ENCODE measurements at regions not wholly inside any gene's neighbourhood (a gene's known extent, or its start where the extent isn't known, plus 50 kb on each side); places are given as distances from the start of the nearest gene placed in this dataset.

GRCh38 chr14:87082917-87083316 lies 910.1 kb downstream of the GALC start:
- no peak for DNase-seq (ENCODE audit: low read depth)
- in situ Hi-C loops (cut with HindIII; ENCODE audit: low pct_unique_long_range_greater_than_20kb, low sequenced_read_pairs) = no loop called here

- in situ Hi-C loops (cut with HindIII; ENCODE audit: low pct_unique_long_range_greater_than_20kb, low sequenced_read_pairs) = no loop called here
- no peak for DNase-seq (ENCODE audit: low read depth)
Observed at GRCh38 chr14:87081004-87081403, 912.0 kb downstream of the GALC start.

GRCh38 chr14:87080146-87080545 lies 912.8 kb downstream of the GALC start:
- in situ Hi-C loops (cut with HindIII; ENCODE audit: low pct_unique_long_range_greater_than_20kb, low sequenced_read_pairs) = no loop called here
- no peak for DNase-seq (ENCODE audit: low read depth)

GRCh38 chr14:87079416-87079815 lies 913.6 kb downstream of the GALC start:
- in situ Hi-C loops (cut with HindIII; ENCODE audit: low pct_unique_long_range_greater_than_20kb, low sequenced_read_pairs) = no loop called here

GRCh38 chr14:87076922-87077321 lies 916.1 kb downstream of the GALC start:
- DNase-seq (ENCODE audit: low read depth) = no peak
- in situ Hi-C loops (cut with HindIII; ENCODE audit: low pct_unique_long_range_greater_than_20kb, low sequenced_read_pairs) = no loop called here

More at GRCh38 chr14:87079416-87079815, 913.6 kb downstream of the GALC start:
- no peak for DNase-seq (ENCODE audit: low read depth)

GRCh38 chr14:87076146-87076545 lies 916.8 kb downstream of the GALC start:
- no peak for DNase-seq (ENCODE audit: low read depth)
- in situ Hi-C loops (cut with HindIII; ENCODE audit: low pct_unique_long_range_greater_than_20kb, low sequenced_read_pairs) = no loop called here

- no peak for DNase-seq (ENCODE audit: low read depth)
- in situ Hi-C loops (cut with HindIII; ENCODE audit: low pct_unique_long_range_greater_than_20kb, low sequenced_read_pairs) = no loop called here
Observed at GRCh38 chr14:87073880-87074570, 919.0 kb downstream of the GALC start.

GRCh38 chr14:87067591-87067990 lies 925.4 kb downstream of the GALC start:
- in situ Hi-C loops (cut with HindIII; ENCODE audit: low pct_unique_long_range_greater_than_20kb, low sequenced_read_pairs) = no loop called here
- DNase-seq (ENCODE audit: low read depth) = peak; percentile 69

GRCh38 chr14:87067061-87067460 lies 925.9 kb downstream of the GALC start:
- in situ Hi-C loops (cut with HindIII; ENCODE audit: low pct_unique_long_range_greater_than_20kb, low sequenced_read_pairs) = no loop called here
- no peak for DNase-seq (ENCODE audit: low read depth)

GRCh38 chr14:87066221-87066817 lies 926.7 kb downstream of the GALC start:
- in situ Hi-C loops (cut with HindIII; ENCODE audit: low pct_unique_long_range_greater_than_20kb, low sequenced_read_pairs) = no loop called here
- no peak for DNase-seq (ENCODE audit: low read depth)

GRCh38 chr14:87065366-87065765 lies 927.6 kb downstream of the GALC start:
- DNase-seq (ENCODE audit: low read depth) = no peak

GRCh38 chr14:87063181-87063580 lies 929.8 kb downstream of the GALC start:
- in situ Hi-C loops (cut with HindIII; ENCODE audit: low pct_unique_long_range_greater_than_20kb, low sequenced_read_pairs) = no loop called here
- no peak for DNase-seq (ENCODE audit: low read depth)

More at GRCh38 chr14:87065366-87065765, 927.6 kb downstream of the GALC start:
- in situ Hi-C loops (cut with HindIII; ENCODE audit: low pct_unique_long_range_greater_than_20kb, low sequenced_read_pairs) = no loop called here

- in situ Hi-C loops (cut with HindIII; ENCODE audit: low pct_unique_long_range_greater_than_20kb, low sequenced_read_pairs) = no loop called here
- no peak for DNase-seq (ENCODE audit: low read depth)
Observed at GRCh38 chr14:87060405-87060804, 932.6 kb downstream of the GALC start.

- no peak for DNase-seq (ENCODE audit: low read depth)
- in situ Hi-C loops (cut with HindIII; ENCODE audit: low pct_unique_long_range_greater_than_20kb, low sequenced_read_pairs) = no loop called here
Observed at GRCh38 chr14:87059060-87059839, 933.7 kb downstream of the GALC start.

- in situ Hi-C loops (cut with HindIII; ENCODE audit: low pct_unique_long_range_greater_than_20kb, low sequenced_read_pairs) = no loop called here
- no peak for DNase-seq (ENCODE audit: low read depth)
Observed at GRCh38 chr14:87055007-87055406, 938.0 kb downstream of the GALC start.

GRCh38 chr14:87052646-87053225 lies 940.2 kb downstream of the GALC start:
- in situ Hi-C loops (cut with HindIII; ENCODE audit: low pct_unique_long_range_greater_than_20kb, low sequenced_read_pairs) = no loop called here
- DNase-seq (ENCODE audit: low read depth) = no peak

GRCh38 chr14:87050421-87050820 lies 942.6 kb downstream of the GALC start:
- DNase-seq (ENCODE audit: low read depth) = no peak
- in situ Hi-C loops (cut with HindIII; ENCODE audit: low pct_unique_long_range_greater_than_20kb, low sequenced_read_pairs) = no loop called here

- DNase-seq (ENCODE audit: low read depth) = peak; percentile 36
- in situ Hi-C loops (cut with HindIII; ENCODE audit: low pct_unique_long_range_greater_than_20kb, low sequenced_read_pairs) = no loop called here
Observed at GRCh38 chr14:87049950-87050349, 943.0 kb downstream of the GALC start.

GRCh38 chr14:87046960-87047359 lies 946.0 kb downstream of the GALC start:
- in situ Hi-C loops (cut with HindIII; ENCODE audit: low pct_unique_long_range_greater_than_20kb, low sequenced_read_pairs) = no loop called here

More at GRCh38 chr14:87046960-87047359, 946.0 kb downstream of the GALC start:
- no peak for DNase-seq (ENCODE audit: low read depth)
